ENCODE measurements at regions not wholly inside any gene's neighbourhood (a gene's known extent, or its start where the extent isn't known, plus 50 kb on each side); places are given as distances from the start of the nearest gene placed in this dataset.

GRCh38 chr5:120402606-120403005 is 61.5 kb upstream of the PRR16 start:
- no peak for DNase-seq (ENCODE audit: low read depth)
- H3K4me3 ChIP-seq (ENCODE audit: low read length) = no peak overlapping the region
- TF ChIP-seq CTCF (conservative IDR thresholded peaks at IDR 0.05; ENCODE audit: low read length) = no peak

- peak; percentile 78 for DNase-seq (ENCODE audit: low read depth)
- H3K4me3 ChIP-seq (ENCODE audit: low read length) = no peak overlapping the region
- no peak for TF ChIP-seq CTCF (conservative IDR thresholded peaks at IDR 0.05; ENCODE audit: low read length)
These were observed 58.7 kb upstream of the PRR16 start for GRCh38 chr5:120405286-120405864.

- no peak for TF ChIP-seq CTCF (conservative IDR thresholded peaks at IDR 0.05; ENCODE audit: low read length)
- DNase-seq (ENCODE audit: low read depth) = peak; percentile 42
- H3K4me3 ChIP-seq (ENCODE audit: low read length) = no peak overlapping the region
These were observed 58.2 kb upstream of the PRR16 start for GRCh38 chr5:120405923-120406322.

DNA sequence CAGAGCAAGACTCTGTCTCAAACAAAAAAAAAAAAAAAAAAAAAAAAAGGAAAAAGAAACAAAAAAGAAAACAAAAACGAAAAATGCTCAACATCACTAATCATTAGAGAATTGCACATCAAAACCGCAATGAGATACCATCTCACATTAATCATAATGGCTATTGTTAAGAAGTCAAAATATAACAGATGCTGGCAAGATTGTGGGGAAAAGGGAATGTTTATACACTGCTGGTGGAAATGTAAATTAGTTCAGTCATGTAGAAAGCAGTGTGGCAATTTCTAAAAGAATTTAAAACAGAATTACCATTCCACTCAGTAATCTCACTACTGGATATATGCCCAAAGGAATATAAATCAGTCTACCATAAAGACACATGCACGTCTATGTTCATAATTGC is 50.4 kb upstream of the PRR16 start:
- peak; percentile 83 for DNase-seq (ENCODE audit: low read depth)
- TF ChIP-seq CTCF (conservative IDR thresholded peaks at IDR 0.05; ENCODE audit: low read length) = no peak
- H3K4me3 ChIP-seq (ENCODE audit: low read length) = no peak overlapping the region

Data from AG10803 (cell line).